Keratinocyte (primary cell): ENCODE measurements at regions not wholly inside any gene's neighbourhood (a gene's known extent, or its start where the extent isn't known, plus 50 kb on each side); places are given as distances from the start of the nearest gene placed in this dataset.
"Not testable (repeated sequence)": the region's sequence is repeated elsewhere in the genome, so short reads cannot be mapped to it uniquely, and the experiment has no call there.

Source experiments
- DNase-seq: peaks from one replicate; pipeline ENCODE4 v3.0.0-alpha.2; 2011; ENCODE audit warnings: low read depth, missing footprints, low spot score
- FAIRE-seq: peaks from 2 replicates; lab custom pipeline; 2011; peaks lifted over from hg19 to GRCh38; lab: Jason Lieb, UNC
- H2AFZ ChIP-seq: 2 replicates; pipeline ENCODE4 v1.6.0; 2012; ENCODE audit warnings: low read length, control low read depth, inconsistent platforms; ENCODE audit not compliant: control insufficient read depth
- H3K27ac ChIP-seq: 2 replicates; pipeline ENCODE4 v1.5.1; 2011; ENCODE audit warnings: low read length; ENCODE audit not compliant: control insufficient read depth, insufficient read depth
- H3K27me3 ChIP-seq: 3 replicates; pipeline ENCODE4 v1.6.0; 2011; ENCODE audit warnings: low read length; ENCODE audit not compliant: control insufficient read depth, insufficient read depth; ENCODE audit errors: extremely low read depth
- H3K36me3 ChIP-seq, 2 experiments: 2 replicates in 1 of 2; 3 replicates in 1 of 2; pipeline ENCODE4 v1.5.1; 2011; ENCODE audit warnings: low read length in 2 of 2, mild to moderate bottlenecking in 1 of 2; ENCODE audit not compliant: control insufficient read depth in 2 of 2, insufficient read depth in 2 of 2; ENCODE audit errors: extremely low read depth in 1 of 2
- H3K4me1 ChIP-seq: 3 replicates; pipeline ENCODE4 v1.5.1; 2011; ENCODE audit warnings: low read length; ENCODE audit not compliant: control insufficient read depth, insufficient read depth; ENCODE audit errors: extremely low read depth
- H3K4me2 ChIP-seq: 3 replicates; pipeline ENCODE4 v1.6.0; 2011; ENCODE audit warnings: low read depth, low read length; ENCODE audit not compliant: control insufficient read depth, insufficient read depth; ENCODE audit errors: extremely low read depth
- H3K4me3 ChIP-seq, 3 experiments: fragments of 200-600 bp in 1 of 3; sonication (generic) in 1 of 3; 2 replicates in 2 of 3; 3 replicates in 1 of 3; pipeline ENCODE4 v1.5.1; 2011 to 2016; ENCODE audit warnings: low read length in 3 of 3, mild to moderate bottlenecking in 3 of 3, control low read depth in 2 of 3, inconsistent platforms in 1 of 3, low read depth in 1 of 3, mixed read lengths in 1 of 3, mixed run types in 1 of 3, moderate library complexity in 1 of 3; ENCODE audit not compliant: control insufficient read depth in 2 of 3, insufficient read depth in 2 of 3; ENCODE audit errors: extremely low read depth in 1 of 3
- H3K79me2 ChIP-seq: 2 replicates; pipeline ENCODE4 v1.6.0; 2012; ENCODE audit warnings: low read length; ENCODE audit not compliant: control insufficient read depth, insufficient read depth
- H3K9ac ChIP-seq: 3 replicates; pipeline ENCODE4 v1.6.0; 2011; ENCODE audit warnings: low read length; ENCODE audit not compliant: control insufficient read depth, insufficient read depth; ENCODE audit errors: extremely low read depth
- H3K9me1 ChIP-seq: 3 replicates; pipeline ENCODE4 v1.6.0; 2011; ENCODE audit warnings: low read length; ENCODE audit not compliant: control insufficient read depth, insufficient read depth; ENCODE audit errors: extremely low read depth
- H3K9me3 ChIP-seq: 2 replicates; pipeline ENCODE4 v1.5.1; 2012; ENCODE audit warnings: low read depth, low read length; ENCODE audit not compliant: control insufficient read depth
- H4K20me1 ChIP-seq: 3 replicates; pipeline ENCODE4 v1.6.0; 2011; ENCODE audit warnings: low read length; ENCODE audit not compliant: control insufficient read depth, insufficient read depth; ENCODE audit errors: extremely low read depth
- EZH2 ChIP-seq: IDR thresholded peaks from one replicate; pipeline ENCODE4 v1.6.1; 2012; ENCODE audit warnings: inconsistent platforms, mild to moderate bottlenecking, low read length, moderate library complexity
- dilution Hi-C: fragments of 300-500 bp; cut with MboI; formaldehyde crosslinking; loops from one replicate; pipeline ENCODE4 v1.7.0; 2020; ENCODE audit warnings: low sequenced_read_pairs; ENCODE audit not compliant: extremely low pct_ligation_motif_present
- TF ChIP-seq, protein P1 (sequence below), 3 experiments: IDR thresholded peaks in 1 of 3; conservative IDR thresholded peaks in 1 of 3; optimal IDR thresholded peaks in 1 of 3; 2 replicates in 2 of 3; 3 replicates in 1 of 3; pipeline versions ENCODE3 to v1.5.1; 2011; ENCODE audit warnings: low read length in 3 of 3, mild to moderate bottlenecking in 3 of 3, moderate library complexity in 2 of 3, control low read depth in 1 of 3, inconsistent platforms in 1 of 3; ENCODE audit not compliant: insufficient read depth in 2 of 3; ENCODE audit errors: extremely low read depth in 1 of 3

DNA sequence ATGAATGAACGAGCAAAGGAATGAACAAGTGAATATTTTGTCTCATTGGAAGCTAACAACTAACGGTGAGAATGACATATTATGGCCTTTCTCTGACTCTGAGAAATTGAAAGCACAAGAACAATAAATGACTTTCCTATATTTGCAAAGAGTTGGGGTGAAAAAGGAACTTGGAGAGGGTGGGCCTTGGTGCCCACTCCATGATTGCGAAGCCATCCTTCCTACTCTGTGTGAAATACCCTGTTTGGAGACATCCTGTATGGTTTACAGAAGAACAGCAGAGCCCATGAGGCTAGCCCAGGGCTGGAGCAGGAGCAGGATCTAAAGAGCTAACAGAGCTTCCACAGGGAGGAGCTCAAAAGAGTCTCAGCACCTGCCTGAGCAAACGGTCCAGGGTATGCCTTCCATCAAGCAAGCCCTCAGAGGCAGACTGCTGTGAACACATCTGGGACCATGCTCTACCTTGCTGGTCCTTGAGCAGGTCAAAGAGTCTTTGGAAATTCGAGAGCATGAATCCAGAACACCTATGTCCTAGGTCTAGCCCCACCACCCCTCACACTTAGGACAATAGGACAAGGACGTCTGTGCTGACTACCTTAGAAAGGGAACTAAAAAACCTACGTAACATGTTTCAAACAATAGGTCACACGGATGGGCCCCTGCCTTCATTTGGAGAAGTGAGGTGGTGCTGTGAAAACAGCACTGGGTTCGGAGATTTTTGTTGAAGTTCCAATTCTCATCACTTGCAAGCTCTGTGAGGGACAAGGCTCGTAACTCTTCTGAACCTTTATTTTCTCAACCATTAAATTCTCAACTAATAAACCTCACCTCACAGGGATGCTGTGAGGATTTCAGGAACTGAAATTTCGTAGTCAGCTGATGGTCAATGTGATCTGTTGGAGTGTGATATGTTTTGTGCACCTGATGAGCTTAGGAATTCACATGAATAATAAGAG, 377.4 kb downstream of the RRAGC start:
- peaks cover 19% of the 10 kb centered on the region for H3K27me3 ChIP-seq
- FAIRE-seq: no peak
- no peaks in the 10 kb centered on the region for H3K9me1 ChIP-seq
- H2AFZ ChIP-seq: no peak overlapping the region
- no peaks in the 10 kb centered on the region for H4K20me1 ChIP-seq
- H3K4me3 ChIP-seq: no peak overlapping the region
- no peak overlapping the region for H3K9ac ChIP-seq
- H3K4me1 ChIP-seq: no peaks in the 10 kb centered on the region
- no peak for TF ChIP-seq EZH2
- TF ChIP-seq, protein P1, sequence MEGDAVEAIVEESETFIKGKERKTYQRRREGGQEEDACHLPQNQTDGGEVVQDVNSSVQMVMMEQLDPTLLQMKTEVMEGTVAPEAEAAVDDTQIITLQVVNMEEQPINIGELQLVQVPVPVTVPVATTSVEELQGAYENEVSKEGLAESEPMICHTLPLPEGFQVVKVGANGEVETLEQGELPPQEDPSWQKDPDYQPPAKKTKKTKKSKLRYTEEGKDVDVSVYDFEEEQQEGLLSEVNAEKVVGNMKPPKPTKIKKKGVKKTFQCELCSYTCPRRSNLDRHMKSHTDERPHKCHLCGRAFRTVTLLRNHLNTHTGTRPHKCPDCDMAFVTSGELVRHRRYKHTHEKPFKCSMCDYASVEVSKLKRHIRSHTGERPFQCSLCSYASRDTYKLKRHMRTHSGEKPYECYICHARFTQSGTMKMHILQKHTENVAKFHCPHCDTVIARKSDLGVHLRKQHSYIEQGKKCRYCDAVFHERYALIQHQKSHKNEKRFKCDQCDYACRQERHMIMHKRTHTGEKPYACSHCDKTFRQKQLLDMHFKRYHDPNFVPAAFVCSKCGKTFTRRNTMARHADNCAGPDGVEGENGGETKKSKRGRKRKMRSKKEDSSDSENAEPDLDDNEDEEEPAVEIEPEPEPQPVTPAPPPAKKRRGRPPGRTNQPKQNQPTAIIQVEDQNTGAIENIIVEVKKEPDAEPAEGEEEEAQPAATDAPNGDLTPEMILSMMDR (optimal IDR thresholded peaks at IDR 0.05 in 1 of 3, IDR thresholded peaks at IDR 0.05 in 1 of 3, conservative IDR thresholded peaks at IDR 0.05 in 1 of 3; ENCODE audit: extremely low read depth in 1 of 3, insufficient read depth in 2 of 3, low read length in 3 of 3): no peak
- no peak for DNase-seq
- no peak overlapping the region for H3K27ac ChIP-seq
- no peaks in the 10 kb centered on the region for H3K36me3 ChIP-seq
- dilution Hi-C loops: no loop called here
- H3K4me2 ChIP-seq: no peak overlapping the region
- H3K9me3 ChIP-seq: no peaks in the 10 kb centered on the region
- H3K79me2 ChIP-seq: no peaks in the 10 kb centered on the region

DNA sequence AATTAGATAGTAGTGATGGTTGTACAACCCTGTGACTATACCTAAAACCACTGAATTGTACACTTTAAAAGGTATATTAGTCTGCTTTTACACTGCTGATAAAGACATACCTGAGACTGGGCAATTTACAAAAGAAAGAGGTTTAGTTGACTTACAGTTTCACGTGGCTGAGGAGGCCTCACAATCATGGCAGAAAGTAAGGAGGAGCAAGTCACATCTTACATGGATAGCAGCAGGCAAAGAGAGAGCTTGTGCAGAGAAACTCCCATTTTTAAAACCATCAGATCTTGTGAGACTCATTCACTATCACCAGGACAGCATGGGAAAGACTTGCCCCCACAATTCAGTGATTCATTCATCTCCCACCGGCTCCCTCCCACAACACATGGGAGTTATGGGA, 379.9 kb downstream of the RRAGC start:
- dilution Hi-C loops, H3K36me3 ChIP-seq, H3K9ac ChIP-seq, H3K4me3 ChIP-seq, FAIRE-seq, H3K9me1 ChIP-seq, DNase-seq, H3K4me1 ChIP-seq, H4K20me1 ChIP-seq, H2AFZ ChIP-seq, H3K4me2 ChIP-seq, H3K9me3 ChIP-seq, H3K79me2 ChIP-seq, H3K27ac ChIP-seq: not testable (repeated sequence)
- peaks cover 38% of the 10 kb centered on the region for H3K27me3 ChIP-seq
